ENCODE measurements at regions not wholly inside any gene's neighbourhood (a gene's known extent, or its start where the extent isn't known, plus 50 kb on each side); places are given as distances from the start of the nearest gene placed in this dataset.

GRCh38 chr1:244219802-244220201 lies 168.7 kb downstream of the ZBTB18 start:
- intact Hi-C loops (cut with DNase I) = no loop called here
- TF ChIP-seq, protein P1, sequence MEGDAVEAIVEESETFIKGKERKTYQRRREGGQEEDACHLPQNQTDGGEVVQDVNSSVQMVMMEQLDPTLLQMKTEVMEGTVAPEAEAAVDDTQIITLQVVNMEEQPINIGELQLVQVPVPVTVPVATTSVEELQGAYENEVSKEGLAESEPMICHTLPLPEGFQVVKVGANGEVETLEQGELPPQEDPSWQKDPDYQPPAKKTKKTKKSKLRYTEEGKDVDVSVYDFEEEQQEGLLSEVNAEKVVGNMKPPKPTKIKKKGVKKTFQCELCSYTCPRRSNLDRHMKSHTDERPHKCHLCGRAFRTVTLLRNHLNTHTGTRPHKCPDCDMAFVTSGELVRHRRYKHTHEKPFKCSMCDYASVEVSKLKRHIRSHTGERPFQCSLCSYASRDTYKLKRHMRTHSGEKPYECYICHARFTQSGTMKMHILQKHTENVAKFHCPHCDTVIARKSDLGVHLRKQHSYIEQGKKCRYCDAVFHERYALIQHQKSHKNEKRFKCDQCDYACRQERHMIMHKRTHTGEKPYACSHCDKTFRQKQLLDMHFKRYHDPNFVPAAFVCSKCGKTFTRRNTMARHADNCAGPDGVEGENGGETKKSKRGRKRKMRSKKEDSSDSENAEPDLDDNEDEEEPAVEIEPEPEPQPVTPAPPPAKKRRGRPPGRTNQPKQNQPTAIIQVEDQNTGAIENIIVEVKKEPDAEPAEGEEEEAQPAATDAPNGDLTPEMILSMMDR (IDR thresholded peaks at IDR 0.05) = no peak
- ATAC-seq = no peak

GRCh38 chr1:244220410-244220809 lies 169.3 kb downstream of the ZBTB18 start:
- no peak overlapping the region for H3K4me3 ChIP-seq
- H3K27me3 ChIP-seq = no peaks in the 10 kb centered on the region
- TF ChIP-seq, protein P1 (IDR thresholded peaks at IDR 0.05) = no peak
- H3K4me1 ChIP-seq = no peaks in the 10 kb centered on the region
- ATAC-seq (no peak), DNase-seq (no peak)
- H3K36me3 ChIP-seq = no peaks in the 10 kb centered on the region
- no peak overlapping the region for H3K27ac ChIP-seq
- no peaks in the 10 kb centered on the region for H3K9me3 ChIP-seq
- intact Hi-C loops (cut with DNase I) = no loop called here

More at GRCh38 chr1:244219802-244220201, 168.7 kb downstream of the ZBTB18 start:
- Histone ChIP-seq H3K27me3 (no peaks in the 10 kb centered on the region), H3K36me3 (no peaks in the 10 kb centered on the region), H3K9me3 (no peaks in the 10 kb centered on the region), H3K4me3 (no peak overlapping the region), H3K27ac (no peak overlapping the region), H3K4me1 (no peaks in the 10 kb centered on the region)
- DNase-seq = no peak

GRCh38 chr1:244221991-244222390 lies 170.9 kb downstream of the ZBTB18 start:
- intact Hi-C loops (cut with DNase I) = no loop called here
- Histone ChIP-seq H3K4me3 (no peak overlapping the region), H3K36me3 (no peaks in the 10 kb centered on the region), H3K9me3 (no peaks in the 10 kb centered on the region), H3K4me1 (no peaks in the 10 kb centered on the region), H3K27me3 (no peaks in the 10 kb centered on the region), H3K27ac (no peak overlapping the region)
- TF ChIP-seq, protein P1 (IDR thresholded peaks at IDR 0.05) = no peak
- no peak for ATAC-seq
- DNase-seq = no peak

GRCh38 chr1:244224487-244225430 lies 173.7 kb downstream of the ZBTB18 start:
- H3K27me3 ChIP-seq = no peaks in the 10 kb centered on the region
- H3K27ac ChIP-seq = peak overlapping the region; percentile 65
- peak; percentile 76 for ATAC-seq
- intact Hi-C loops (cut with DNase I) = no loop called here
- TF ChIP-seq, protein P1 (IDR thresholded peaks at IDR 0.05) = no peak
- H3K4me1 ChIP-seq = no peaks in the 10 kb centered on the region
- H3K9me3 ChIP-seq = no peaks in the 10 kb centered on the region
- H3K36me3 ChIP-seq = no peaks in the 10 kb centered on the region
- H3K4me3 ChIP-seq = peak overlapping the region; percentile 16
- DNase-seq = no peak

GRCh38 chr1:244226435-244226834 lies 175.4 kb downstream of the ZBTB18 start:
- TF ChIP-seq, protein P1 (IDR thresholded peaks at IDR 0.05) = no peak
- no peak for ATAC-seq
- no peak for DNase-seq
- Histone ChIP-seq H3K36me3 (no peaks in the 10 kb centered on the region), H3K9me3 (no peaks in the 10 kb centered on the region), H3K4me1 (no peaks in the 10 kb centered on the region), H3K4me3 (no peak overlapping the region), H3K27ac (no peak overlapping the region), H3K27me3 (no peaks in the 10 kb centered on the region)
- intact Hi-C loops (cut with DNase I) = no loop called here

Data from upper lobe of right lung (tissue), 1 donor.